ENCODE measurements at regions not wholly inside any gene's neighbourhood (a gene's known extent, or its start where the extent isn't known, plus 50 kb on each side); places are given as distances from the start of the nearest gene placed in this dataset.

DNA sequence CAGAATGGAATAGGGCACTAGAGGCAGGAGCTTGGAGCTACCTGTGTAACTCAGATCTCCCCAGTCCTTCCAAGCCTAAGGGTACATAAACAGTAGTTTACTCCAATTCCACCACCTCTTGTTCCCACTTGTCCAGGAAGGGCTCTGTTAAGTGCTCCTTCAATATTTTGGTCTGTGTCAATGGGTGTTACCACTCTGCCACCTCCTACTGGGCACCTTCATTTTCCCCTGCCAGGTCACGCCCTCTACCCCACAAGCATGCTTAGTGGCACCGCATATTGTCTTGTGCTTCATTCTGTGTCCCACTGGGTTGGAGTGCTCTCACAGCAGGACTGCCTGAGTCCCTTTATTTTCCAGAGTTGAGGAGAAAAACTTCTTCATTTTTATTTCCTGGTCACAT, 459.8 kb downstream of the ARHGEF28 start:
- ATAC-seq (ENCODE audit: insufficient read depth, low read depth) (no peak), DNase-seq (no peak)
- Histone ChIP-seq H3K36me3 (ENCODE audit: insufficient read depth, low read length) (no peaks in the 10 kb centered on the region), H3K9me3 (ENCODE audit: insufficient read depth, low read length, severe bottlenecking) (no peaks in the 10 kb centered on the region), H3K4me1 (ENCODE audit: insufficient read depth, low read length) (no peaks in the 10 kb centered on the region), H3K27me3 (ENCODE audit: insufficient read depth, low read length, poor library complexity) (no peaks in the 10 kb centered on the region), H3K4me3 (ENCODE audit: low read depth in 1 of 2, low read length in 2 of 2) (no peak overlapping the region), H3K9ac (ENCODE audit: low read depth, low read length) (no peak overlapping the region), H3K4me2 (ENCODE audit: insufficient read depth, low read length) (no peak overlapping the region), H3K79me2 (ENCODE audit: insufficient read depth, low read length) (no peaks in the 10 kb centered on the region), H3K27ac (ENCODE audit: low read length) (no peak overlapping the region), H2AFZ (ENCODE audit: low read depth, low read length) (no peak overlapping the region), H4K20me1 (ENCODE audit: insufficient read depth, low read length) (no peaks in the 10 kb centered on the region)
- TF ChIP-seq EZH2 (IDR thresholded peaks at IDR 0.05; ENCODE audit: borderline replicate concordance, low read depth, low read length, severe bottlenecking), result no peak
- TF ChIP-seq, protein P1, sequence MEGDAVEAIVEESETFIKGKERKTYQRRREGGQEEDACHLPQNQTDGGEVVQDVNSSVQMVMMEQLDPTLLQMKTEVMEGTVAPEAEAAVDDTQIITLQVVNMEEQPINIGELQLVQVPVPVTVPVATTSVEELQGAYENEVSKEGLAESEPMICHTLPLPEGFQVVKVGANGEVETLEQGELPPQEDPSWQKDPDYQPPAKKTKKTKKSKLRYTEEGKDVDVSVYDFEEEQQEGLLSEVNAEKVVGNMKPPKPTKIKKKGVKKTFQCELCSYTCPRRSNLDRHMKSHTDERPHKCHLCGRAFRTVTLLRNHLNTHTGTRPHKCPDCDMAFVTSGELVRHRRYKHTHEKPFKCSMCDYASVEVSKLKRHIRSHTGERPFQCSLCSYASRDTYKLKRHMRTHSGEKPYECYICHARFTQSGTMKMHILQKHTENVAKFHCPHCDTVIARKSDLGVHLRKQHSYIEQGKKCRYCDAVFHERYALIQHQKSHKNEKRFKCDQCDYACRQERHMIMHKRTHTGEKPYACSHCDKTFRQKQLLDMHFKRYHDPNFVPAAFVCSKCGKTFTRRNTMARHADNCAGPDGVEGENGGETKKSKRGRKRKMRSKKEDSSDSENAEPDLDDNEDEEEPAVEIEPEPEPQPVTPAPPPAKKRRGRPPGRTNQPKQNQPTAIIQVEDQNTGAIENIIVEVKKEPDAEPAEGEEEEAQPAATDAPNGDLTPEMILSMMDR (IDR thresholded peaks at IDR 0.05; ENCODE audit: borderline replicate concordance, extremely low read depth, low read length, poor library complexity, severe bottlenecking), result no peak

DNA sequence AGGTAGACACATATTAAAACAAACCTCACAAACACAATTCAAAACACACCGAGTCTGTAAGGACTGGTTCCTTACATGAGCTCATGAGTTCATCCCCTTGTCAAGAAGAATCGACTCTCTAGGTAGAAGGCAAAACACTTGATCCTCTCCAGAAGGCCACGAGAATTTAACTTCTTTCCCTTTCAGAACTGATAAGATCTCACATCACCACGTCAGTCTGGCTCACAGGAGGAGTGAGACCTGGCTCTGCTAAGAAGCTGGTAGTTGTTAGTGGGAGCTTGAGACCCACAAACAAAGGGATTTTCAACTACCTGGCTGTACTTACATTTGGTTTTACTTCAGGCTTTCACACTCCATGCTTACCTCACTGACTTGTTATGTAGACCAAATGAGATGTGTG, 459.2 kb downstream of the ARHGEF28 start:
- no peak overlapping the region for H3K27ac ChIP-seq (ENCODE audit: low read length)
- H2AFZ ChIP-seq (ENCODE audit: low read depth, low read length), result no peak overlapping the region
- no peaks in the 10 kb centered on the region for H3K36me3 ChIP-seq (ENCODE audit: insufficient read depth, low read length)
- H3K27me3 ChIP-seq (ENCODE audit: insufficient read depth, low read length, poor library complexity), result no peaks in the 10 kb centered on the region
- TF ChIP-seq, protein P1 (IDR thresholded peaks at IDR 0.05; ENCODE audit: borderline replicate concordance, extremely low read depth, low read length, poor library complexity, severe bottlenecking), result no peak
- no peak for TF ChIP-seq EZH2 (IDR thresholded peaks at IDR 0.05; ENCODE audit: borderline replicate concordance, low read depth, low read length, severe bottlenecking)
- H3K79me2 ChIP-seq (ENCODE audit: insufficient read depth, low read length), result no peaks in the 10 kb centered on the region
- H3K4me1 ChIP-seq (ENCODE audit: insufficient read depth, low read length), result no peaks in the 10 kb centered on the region
- H3K9me3 ChIP-seq (ENCODE audit: insufficient read depth, low read length, severe bottlenecking), result no peaks in the 10 kb centered on the region
- ATAC-seq (ENCODE audit: insufficient read depth, low read depth), result no peak
- DNase-seq, result no peak
- no peak overlapping the region for H3K4me2 ChIP-seq (ENCODE audit: insufficient read depth, low read length)
- no peak overlapping the region for H3K9ac ChIP-seq (ENCODE audit: low read depth, low read length)
- H3K4me3 ChIP-seq (ENCODE audit: low read depth in 1 of 2, low read length in 2 of 2), result no peak overlapping the region
- H4K20me1 ChIP-seq (ENCODE audit: insufficient read depth, low read length), result no peaks in the 10 kb centered on the region

DNA sequence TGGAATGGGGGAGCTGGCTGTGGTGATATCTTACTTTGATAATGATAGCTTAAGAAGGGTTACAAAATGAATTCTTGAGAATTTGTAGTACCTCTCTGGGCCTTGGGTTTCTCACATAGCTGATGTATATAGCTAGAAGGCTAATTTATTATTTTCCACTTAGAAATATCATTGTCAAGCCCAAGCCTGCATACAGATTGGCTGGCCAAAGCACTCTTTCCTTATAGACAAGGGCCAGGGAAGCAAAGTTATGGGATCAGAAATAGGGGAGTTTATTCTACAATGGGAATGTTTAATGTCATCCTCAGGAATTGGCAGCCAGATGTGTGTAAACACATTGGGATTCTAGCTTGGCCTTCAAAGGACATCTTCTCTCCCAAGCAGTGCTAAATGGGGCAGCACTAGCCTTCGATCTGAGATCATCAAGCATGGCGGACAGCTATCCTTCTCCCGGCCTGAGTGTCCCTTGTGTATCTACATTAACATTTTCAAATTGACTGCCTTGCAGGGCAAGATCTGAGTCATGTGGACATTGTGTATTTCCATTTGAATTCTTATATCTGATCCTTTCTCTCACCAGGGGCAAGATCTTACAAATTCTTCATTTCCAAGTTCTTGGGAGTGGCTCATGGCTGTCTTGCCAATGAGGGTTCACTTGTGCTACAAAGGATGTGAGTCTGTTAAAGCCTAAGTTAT, 457.2 kb downstream of the ARHGEF28 start:
- H3K36me3 ChIP-seq (ENCODE audit: insufficient read depth, low read length), result no peaks in the 10 kb centered on the region
- no peaks in the 10 kb centered on the region for H3K79me2 ChIP-seq (ENCODE audit: insufficient read depth, low read length)
- H3K27ac ChIP-seq (ENCODE audit: low read length), result no peak overlapping the region
- H3K9ac ChIP-seq (ENCODE audit: low read depth, low read length), result no peak overlapping the region
- H4K20me1 ChIP-seq (ENCODE audit: insufficient read depth, low read length), result no peaks in the 10 kb centered on the region
- TF ChIP-seq, protein P1 (IDR thresholded peaks at IDR 0.05; ENCODE audit: borderline replicate concordance, extremely low read depth, low read length, poor library complexity, severe bottlenecking), result no peak
- TF ChIP-seq EZH2 (IDR thresholded peaks at IDR 0.05; ENCODE audit: borderline replicate concordance, low read depth, low read length, severe bottlenecking), result no peak
- H3K9me3 ChIP-seq (ENCODE audit: insufficient read depth, low read length, severe bottlenecking), result no peaks in the 10 kb centered on the region
- H3K27me3 ChIP-seq (ENCODE audit: insufficient read depth, low read length, poor library complexity), result no peaks in the 10 kb centered on the region
- no peak overlapping the region for H3K4me2 ChIP-seq (ENCODE audit: insufficient read depth, low read length)
- H3K4me1 ChIP-seq (ENCODE audit: insufficient read depth, low read length), result no peaks in the 10 kb centered on the region
- no peak for DNase-seq
- H2AFZ ChIP-seq (ENCODE audit: low read depth, low read length), result no peak overlapping the region
- H3K4me3 ChIP-seq (ENCODE audit: low read depth in 1 of 2, low read length in 2 of 2), result no peak overlapping the region
- ATAC-seq (ENCODE audit: insufficient read depth, low read depth), result no peak
